Liver (tissue), 3 donors: ENCODE measurements at regions not wholly inside any gene's neighbourhood (a gene's known extent, or its start where the extent isn't known, plus 50 kb on each side); places are given as distances from the start of the nearest gene placed in this dataset.

Source experiments
- ATF3 ChIP-seq: IDR thresholded peaks from 2 replicates; pipeline ENCODE4 v1.6.1; 2016; ENCODE audit warnings: antibody characterized with exemption
- CTCF ChIP-seq: fragments of 150-350 bp; IDR thresholded peaks from 2 replicates; pipeline ENCODE4 v1.5.1; 2017; ENCODE audit warnings: improper control_type of control experiment, low read depth, low read length; ENCODE audit not compliant: missing input control
- EGR1 ChIP-seq, 2 donors: IDR thresholded peaks; 2 replicates each; pipeline ENCODE4 v1.6.1; 2016 to 2018; ENCODE audit warnings: antibody characterized with exemption in 2 of 2, low read depth in 2 of 2
- GABPA ChIP-seq, 2 donors: IDR thresholded peaks in 1 of 2; conservative IDR thresholded peaks in 1 of 2; 2 replicates each; pipeline ENCODE4 v1.6.1; 2016; ENCODE audit warnings: antibody characterized with exemption in 2 of 2, mild to moderate bottlenecking in 1 of 2, moderate library complexity in 1 of 2
- HNF4A ChIP-seq, 2 donors: conservative IDR thresholded peaks; 2 replicates each; pipeline ENCODE4 v1.6.1; 2016; ENCODE audit warnings: antibody characterized with exemption in 2 of 2, mild to moderate bottlenecking in 2 of 2
- HNF4G ChIP-seq: IDR thresholded peaks from 2 replicates; pipeline ENCODE4 v1.6.1; 2016; ENCODE audit warnings: antibody characterized with exemption
- REST ChIP-seq: IDR thresholded peaks from 2 replicates; pipeline ENCODE4 v1.6.1; 2016; ENCODE audit warnings: antibody characterized with exemption, mild to moderate bottlenecking
- RXRA ChIP-seq, 2 donors: IDR thresholded peaks; 2 replicates each; pipeline ENCODE4 v1.6.1; 2017 to 2018; ENCODE audit warnings: antibody characterized with exemption in 2 of 2, mild to moderate bottlenecking in 1 of 2
- SP1 ChIP-seq: IDR thresholded peaks from 2 replicates; pipeline ENCODE4 v1.6.1; 2018; ENCODE audit warnings: antibody characterized with exemption, mild to moderate bottlenecking
- YY1 ChIP-seq: IDR thresholded peaks from 2 replicates; pipeline ENCODE4 v1.6.1; 2016; ENCODE audit warnings: antibody characterized with exemption, mild to moderate bottlenecking
- donor health status: healthy.
- donor health status: healthy.

- TF ChIP-seq CTCF (no peak), ATF3 (no peak), GABPA (IDR thresholded peaks at IDR 0.05 in 1 of 2, conservative IDR thresholded peaks at IDR 0.05 in 1 of 2) (no peak), YY1 (no peak), RXRA (IDR thresholded peaks at IDR 0.05) (no peak), REST (no peak), HNF4G (no peak), HNF4A (conservative IDR thresholded peaks at IDR 0.05) (no peak), SP1 (no peak), EGR1 (IDR thresholded peaks at IDR 0.05; ENCODE audit: low read depth in 2 of 2) (no peak)
Observed at GRCh38 chr9:19551124-19551929, 142.5 kb downstream of the ACER2 start.
